GM19328 (cell line): ENCODE measurements at regions not wholly inside any gene's neighbourhood (a gene's known extent, or its start where the extent isn't known, plus 50 kb on each side); places are given as distances from the start of the nearest gene placed in this dataset.

ENCODE experiments used
- ATAC-seq: cut with Tn5 transposase; IDR thresholded peaks from one replicate; pipeline ENCODE4 v1.9.1; 2021; ENCODE audit warnings: mild to moderate bottlenecking, moderate library complexity; ENCODE audit not compliant: unreplicated experiment

GRCh38 chr2:206368484-206368883 lies 74.8 kb upstream of the ADAM23 start:
- ATAC-seq, result no peak

- ATAC-seq, result no peak
Measured at GRCh38 chr2:206368933-206369569, 74.3 kb upstream of the ADAM23 start.

- ATAC-seq, result no peak
Measured at GRCh38 chr2:206375956-206376355, 67.4 kb upstream of the ADAM23 start.

DNA sequence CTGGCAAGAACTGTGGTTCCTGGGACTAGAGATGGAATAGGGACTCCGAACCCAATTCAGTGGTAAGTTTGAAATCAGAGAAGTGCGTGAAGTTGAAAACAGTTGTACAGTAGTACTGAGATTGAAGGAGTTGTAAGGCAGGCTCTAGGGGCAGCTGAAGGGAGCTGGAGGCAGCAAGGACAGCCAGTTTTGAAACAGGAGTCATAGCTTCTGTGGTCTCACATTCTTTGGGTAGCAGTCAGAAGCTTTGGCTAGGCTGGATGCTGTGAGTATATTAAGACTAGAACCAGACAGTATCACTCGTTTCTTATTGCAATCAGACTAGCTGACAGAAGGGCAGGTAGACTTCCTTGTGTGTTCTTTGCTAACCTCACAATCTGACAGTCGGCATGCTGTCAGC lies 64.5 kb upstream of the ADAM23 start:
- ATAC-seq, result no peak

- no peak for ATAC-seq
Measured at GRCh38 chr2:206379266-206379665, 64.1 kb upstream of the ADAM23 start.

DNA sequence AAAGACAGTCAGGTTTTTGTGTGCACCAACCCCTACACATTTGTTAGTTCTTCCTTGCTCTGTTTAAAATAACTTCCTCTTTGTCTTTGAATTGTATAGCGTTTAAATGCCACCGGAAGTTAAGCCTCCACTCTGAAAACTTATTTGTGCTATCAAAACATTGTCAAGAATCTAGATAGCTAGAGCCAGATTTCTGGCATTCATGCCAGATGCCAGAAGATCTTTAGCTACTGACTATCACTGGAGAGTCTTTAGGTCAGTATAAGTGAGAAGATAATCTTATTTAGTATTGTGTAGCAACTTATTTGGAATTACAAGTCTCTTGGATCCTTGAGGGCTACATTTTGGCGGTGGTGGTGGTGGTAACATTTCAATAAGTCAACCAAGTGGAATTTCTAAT lies 63.4 kb upstream of the ADAM23 start:
- ATAC-seq, result no peak

DNA sequence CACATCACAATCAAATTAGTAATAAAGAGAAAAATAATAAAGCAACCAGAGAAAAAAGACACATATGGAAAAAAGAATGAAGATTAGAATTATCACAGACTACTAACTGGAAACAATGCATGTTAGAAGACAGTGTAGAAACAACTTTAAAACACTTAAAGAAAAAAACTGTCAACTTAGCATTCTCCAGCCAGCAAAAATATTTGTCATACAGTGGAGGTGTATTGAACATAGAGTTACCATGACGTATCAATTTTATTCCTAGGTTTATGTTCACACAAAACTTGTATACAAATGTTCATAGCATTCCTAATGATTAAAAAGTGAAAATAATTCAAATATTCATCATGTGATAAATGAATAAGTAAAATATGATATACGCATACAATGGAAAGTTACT lies 61.5 kb upstream of the ADAM23 start:
- no peak for ATAC-seq

GRCh38 chr2:206383669-206384068 lies 59.7 kb upstream of the ADAM23 start:
- ATAC-seq, result no peak

GRCh38 chr2:206387808-206388207 lies 55.5 kb upstream of the ADAM23 start:
- no peak for ATAC-seq

DNA sequence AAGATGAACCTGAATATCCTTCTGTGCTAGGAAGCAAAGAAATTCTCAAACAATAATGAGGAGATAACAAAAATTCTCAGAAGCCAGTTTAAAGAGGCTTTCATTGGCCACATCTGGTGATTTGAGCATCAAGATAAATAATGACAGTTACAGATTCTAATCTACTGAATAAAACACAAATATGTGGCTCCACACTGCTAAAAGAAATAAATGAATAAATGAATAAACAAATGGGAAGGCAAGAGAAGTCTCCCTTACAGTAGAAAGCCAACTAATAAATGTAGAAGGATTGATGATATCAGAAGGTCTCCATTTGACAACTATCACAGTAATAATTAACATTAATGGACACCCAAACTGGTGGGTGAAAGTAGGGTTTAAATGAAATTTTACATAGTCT lies 54.6 kb upstream of the ADAM23 start:
- ATAC-seq, result no peak

GRCh38 chr2:206389164-206389563 lies 54.2 kb upstream of the ADAM23 start:
- no peak for ATAC-seq

DNA sequence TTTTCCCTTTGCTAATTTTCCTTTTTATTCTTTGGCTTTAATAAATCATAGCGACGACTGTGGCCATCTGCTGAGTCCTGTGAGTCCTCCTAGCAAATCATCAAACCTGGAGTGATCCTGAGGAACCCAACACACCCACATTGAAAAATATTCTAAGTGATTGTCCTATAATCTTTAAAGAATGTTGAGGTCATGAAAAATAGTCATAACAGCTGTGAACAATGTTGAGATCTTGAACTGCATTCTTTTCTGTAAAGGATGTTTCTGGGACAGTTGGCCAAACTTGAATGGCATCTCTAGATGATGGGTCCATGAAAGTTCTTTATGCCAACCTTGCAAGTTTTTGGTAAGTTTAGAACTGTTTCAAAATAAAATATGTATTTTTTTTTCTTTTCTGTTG lies 53.2 kb upstream of the ADAM23 start:
- ATAC-seq, result no peak

DNA sequence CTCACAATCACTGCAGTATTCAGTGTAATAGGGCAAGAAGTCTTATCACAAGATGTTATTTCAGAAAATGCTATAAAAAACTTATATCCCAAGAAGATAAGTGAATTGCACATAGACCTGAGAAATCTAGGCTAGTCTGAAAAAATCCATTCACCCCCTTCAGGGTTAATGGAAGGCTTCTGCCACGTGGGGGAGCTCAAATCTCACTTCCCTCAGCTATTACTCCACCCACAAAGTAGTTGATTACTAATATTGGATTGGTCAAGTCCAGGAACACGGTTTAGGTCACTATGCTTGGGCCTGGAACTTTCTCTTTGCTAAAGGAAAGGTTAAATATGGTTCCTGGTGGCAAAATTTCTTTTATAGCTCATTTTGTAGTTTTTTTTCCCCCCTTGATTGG lies 51.2 kb upstream of the ADAM23 start:
- peak; percentile 94 for ATAC-seq
